Forelimb muscle (tissue), 1 donor: ENCODE measurements at regions not wholly inside any gene's neighbourhood (a gene's known extent, or its start where the extent isn't known, plus 50 kb on each side); places are given as distances from the start of the nearest gene placed in this dataset.
"Not testable (repeated sequence)": the region's sequence is repeated elsewhere in the genome, so short reads cannot be mapped to it uniquely, and the experiment has no call there.

Source experiments
- DNase-seq: peaks from one replicate; pipeline ENCODE4 v3.0.0-alpha.2; 2013; ENCODE audit warnings: low read depth

- not testable (repeated sequence) for DNase-seq
These were observed 277.5 kb upstream of the TGFBR2 start for GRCh38 chr3:30328935-30329334.

- DNase-seq: no peak
These were observed 274.9 kb upstream of the TGFBR2 start for GRCh38 chr3:30331519-30331918.

GRCh38 chr3:30332196-30333021, 274.0 kb upstream of the TGFBR2 start:
- no peak for DNase-seq

- DNase-seq: no peak
These were observed 273.3 kb upstream of the TGFBR2 start for GRCh38 chr3:30333143-30333542.

- no peak for DNase-seq
These were observed 272.5 kb upstream of the TGFBR2 start for GRCh38 chr3:30333903-30334302.

- no peak for DNase-seq
These were observed 265.9 kb upstream of the TGFBR2 start for GRCh38 chr3:30340500-30340899.

GRCh38 chr3:30341079-30341478, 265.3 kb upstream of the TGFBR2 start:
- no peak for DNase-seq

GRCh38 chr3:30341851-30342250, 264.6 kb upstream of the TGFBR2 start:
- no peak for DNase-seq

GRCh38 chr3:30342318-30343060, 263.9 kb upstream of the TGFBR2 start:
- DNase-seq: no peak

- no peak for DNase-seq
These were observed 263.2 kb upstream of the TGFBR2 start for GRCh38 chr3:30343067-30343831.

- no peak for DNase-seq
These were observed 262.5 kb upstream of the TGFBR2 start for GRCh38 chr3:30343861-30344260.

GRCh38 chr3:30344288-30344687, 262.1 kb upstream of the TGFBR2 start:
- DNase-seq: no peak

GRCh38 chr3:30346933-30347320, 259.5 kb upstream of the TGFBR2 start:
- DNase-seq: no peak

- DNase-seq: no peak
These were observed 258.7 kb upstream of the TGFBR2 start for GRCh38 chr3:30347679-30348216.

GRCh38 chr3:30349507-30349906, 256.9 kb upstream of the TGFBR2 start:
- no peak for DNase-seq

GRCh38 chr3:30350011-30350410, 256.4 kb upstream of the TGFBR2 start:
- no peak for DNase-seq

- DNase-seq: no peak
These were observed 255.5 kb upstream of the TGFBR2 start for GRCh38 chr3:30350901-30351300.

GRCh38 chr3:30352410-30353318, 253.7 kb upstream of the TGFBR2 start:
- DNase-seq: no peak

GRCh38 chr3:30353711-30354467, 252.5 kb upstream of the TGFBR2 start:
- no peak for DNase-seq

GRCh38 chr3:30354513-30354912, 251.9 kb upstream of the TGFBR2 start:
- DNase-seq: no peak
